OCI-M2 (cell line): ENCODE measurements at regions not wholly inside any gene's neighbourhood (a gene's known extent, or its start where the extent isn't known, plus 50 kb on each side); places are given as distances from the start of the nearest gene placed in this dataset.
A peak's percentile ranks its signal among the peaks of the same experiment; 100 is the strongest.

ENCODE experiments used
- DNase-seq: peaks from one replicate; lab custom pipeline; 2025; ENCODE audit not compliant: unreplicated experiment; lab: John Stamatoyannopoulos, UW

- DNase-seq: no peak
These were observed 664.5 kb upstream of the SALL1 start for GRCh38 chr16:51815523-51815922.

GRCh38 chr16:51814617-51815016, 663.5 kb upstream of the SALL1 start:
- DNase-seq: no peak

DNA sequence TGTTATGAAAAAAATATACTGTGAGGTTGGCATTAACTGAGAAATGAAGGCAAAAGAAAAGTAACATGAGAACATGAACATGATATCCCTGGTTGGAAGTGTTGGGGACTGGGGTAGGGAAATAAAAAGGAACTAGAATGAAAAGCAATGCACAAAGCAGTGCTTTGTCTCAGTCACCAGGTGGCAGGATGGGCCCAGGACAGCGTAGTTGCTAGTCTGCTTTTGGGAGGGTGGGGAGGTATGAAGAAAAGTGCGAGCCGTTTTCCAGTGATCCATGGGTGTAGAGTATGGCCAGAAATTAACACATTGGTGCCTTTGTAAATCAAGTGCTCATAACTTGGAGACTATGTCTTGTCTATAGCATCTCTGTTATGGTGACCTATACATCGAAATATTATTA, 662.5 kb upstream of the SALL1 start:
- DNase-seq: no peak

- DNase-seq: no peak
These were observed 661.9 kb upstream of the SALL1 start for GRCh38 chr16:51812945-51813344.

DNA sequence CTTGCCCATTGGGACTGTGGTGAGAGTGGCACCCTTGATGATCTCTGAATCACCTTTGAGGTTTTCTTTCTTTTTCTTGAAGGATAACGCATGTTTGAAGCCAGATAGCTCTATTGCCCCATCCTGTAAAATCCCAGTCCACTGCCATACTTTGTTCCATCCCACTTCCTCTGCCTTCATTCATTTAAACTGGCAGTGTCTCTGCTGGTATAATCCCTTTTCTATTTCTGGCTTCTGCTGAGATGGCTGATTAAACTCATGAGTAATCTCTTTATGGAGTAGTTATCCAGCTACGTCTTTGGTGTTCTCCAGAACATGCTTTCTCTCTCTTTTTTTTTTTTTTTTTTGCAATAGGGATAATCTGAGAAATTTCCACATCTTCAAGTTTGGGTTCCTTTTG, 656.5 kb upstream of the SALL1 start:
- DNase-seq: no peak

GRCh38 chr16:51801635-51802034, 650.6 kb upstream of the SALL1 start:
- DNase-seq: no peak

DNA sequence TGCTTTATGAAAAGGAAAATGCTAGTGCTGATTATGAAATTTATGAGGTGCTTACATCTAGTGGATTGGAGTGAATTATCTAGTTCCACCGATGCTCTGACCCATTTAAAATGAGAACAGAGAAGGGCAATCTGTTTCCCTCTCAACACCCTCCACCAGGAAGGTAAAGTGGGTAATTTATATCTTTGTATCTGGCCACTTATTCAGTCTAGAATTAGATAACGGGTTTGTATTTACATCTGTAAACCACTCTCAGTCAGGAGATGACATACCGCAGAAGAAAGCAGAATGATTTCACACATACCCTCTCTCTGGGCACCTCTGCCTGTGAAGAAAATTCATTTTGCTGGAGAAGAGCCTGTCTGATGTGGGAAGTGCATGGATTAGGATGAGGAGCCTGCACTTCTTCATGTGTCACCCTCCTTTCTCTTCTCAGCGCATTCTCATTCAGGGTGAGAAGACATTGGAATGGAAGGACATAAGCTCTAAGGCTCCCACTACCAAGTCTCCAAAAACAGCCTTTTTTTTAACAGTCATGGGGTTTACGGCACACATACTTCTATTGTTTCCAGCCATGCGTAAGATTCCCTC, 646.7 kb upstream of the SALL1 start:
- DNase-seq: no peak

DNA sequence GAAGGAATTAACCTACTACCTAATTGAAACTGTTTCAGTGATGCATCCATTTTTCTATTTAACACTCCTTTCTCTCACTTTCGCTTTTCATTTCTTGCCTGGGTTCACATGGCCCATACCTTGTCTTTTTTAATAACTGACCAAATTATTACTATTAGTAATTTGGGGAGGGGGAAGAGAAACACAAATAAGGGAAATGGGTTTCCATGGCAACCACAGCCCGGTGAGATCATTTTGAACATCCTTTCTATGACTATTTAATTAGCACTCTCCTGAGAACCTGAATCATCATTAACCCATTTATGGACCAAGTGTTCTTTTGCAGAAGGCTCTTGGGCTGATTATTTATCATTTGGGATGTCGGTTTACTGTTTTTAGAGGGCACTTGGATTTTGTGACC, 628.2 kb upstream of the SALL1 start:
- DNase-seq: no peak

GRCh38 chr16:51773071-51773890, 622.2 kb upstream of the SALL1 start:
- no peak for DNase-seq

DNA sequence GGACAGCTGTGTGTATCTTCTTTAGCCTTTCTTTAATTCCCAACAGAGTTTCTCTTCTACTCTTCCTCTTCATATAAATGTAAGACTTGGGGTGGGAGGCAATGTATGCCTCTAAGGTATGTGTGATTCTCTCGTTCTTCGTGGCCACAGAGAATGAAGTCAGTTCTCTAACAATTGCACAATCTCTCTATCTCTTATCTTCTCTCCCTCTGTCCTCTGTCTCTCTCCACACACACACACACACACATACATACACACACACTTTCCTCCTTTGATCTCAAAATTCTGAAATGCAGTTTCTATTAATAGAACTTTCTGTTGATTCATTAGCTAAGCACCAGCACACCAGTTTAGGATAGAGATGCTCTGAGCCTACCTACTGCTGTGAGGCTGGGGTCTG, 615.7 kb upstream of the SALL1 start:
- DNase-seq: no peak

- no peak for DNase-seq
These were observed 612.1 kb upstream of the SALL1 start for GRCh38 chr16:51763072-51763661.

DNA sequence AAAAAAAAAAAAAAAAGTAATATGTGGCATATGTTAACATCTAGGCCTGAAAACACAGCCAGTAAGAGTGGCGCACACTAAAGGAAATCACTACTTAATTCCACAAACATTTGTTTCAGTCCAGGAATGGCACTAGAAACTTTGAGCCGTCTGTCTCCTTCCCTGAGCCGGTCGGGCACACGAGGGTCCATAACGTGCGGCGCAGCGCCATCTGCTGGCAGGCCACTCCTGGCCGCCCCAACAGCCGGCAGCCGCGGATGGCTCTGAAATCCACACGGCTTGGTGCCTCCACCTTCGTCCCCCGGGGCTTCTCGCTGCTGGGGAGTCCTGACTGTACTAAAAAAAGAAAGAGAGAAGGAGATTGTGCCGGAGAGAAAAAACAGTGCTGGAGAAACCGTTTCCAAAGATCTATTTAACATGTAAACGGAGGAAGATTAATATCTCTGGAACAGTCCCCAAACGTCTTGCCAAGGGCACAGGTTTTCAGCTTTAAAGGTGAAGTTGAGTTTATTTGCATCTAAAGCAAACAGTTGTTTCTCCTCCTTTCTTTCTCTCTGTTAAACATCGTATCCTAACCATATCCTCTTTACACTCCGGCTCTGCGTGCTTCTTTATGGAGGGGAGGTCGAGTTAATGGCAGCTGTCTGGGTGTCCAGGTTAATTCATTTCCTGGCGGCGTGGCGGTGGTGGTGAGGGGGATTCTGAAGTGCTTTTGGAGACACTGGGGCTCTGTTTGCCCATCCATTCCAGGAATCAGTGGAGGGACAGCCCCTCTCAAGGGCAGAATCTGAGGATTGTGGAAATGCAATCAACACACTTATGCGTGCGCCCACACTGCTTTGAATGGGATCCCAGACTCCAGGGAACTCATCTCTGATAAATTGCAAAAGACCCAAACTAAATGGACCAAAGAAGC, 611.3 kb upstream of the SALL1 start:
- DNase-seq: peak; percentile 1

DNA sequence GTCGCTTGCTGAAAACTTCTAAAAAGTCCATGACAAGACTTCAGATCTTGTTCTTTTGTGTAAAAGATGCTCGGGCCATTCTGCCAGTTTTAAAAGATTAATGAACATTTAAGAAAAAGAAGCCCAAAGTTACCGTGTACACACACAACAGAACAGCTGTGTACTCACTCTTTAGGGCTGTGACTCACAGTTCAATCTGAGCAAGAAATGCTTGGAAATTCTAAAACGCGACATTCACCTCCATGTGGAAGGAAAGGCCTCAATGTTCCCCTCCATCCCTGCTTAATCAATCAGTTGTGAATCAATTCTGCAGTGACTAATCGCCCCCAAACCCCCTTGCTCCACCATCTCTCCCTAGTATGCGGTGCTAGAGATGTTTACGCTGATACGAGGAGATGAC, 609.9 kb upstream of the SALL1 start:
- no peak for DNase-seq

DNA sequence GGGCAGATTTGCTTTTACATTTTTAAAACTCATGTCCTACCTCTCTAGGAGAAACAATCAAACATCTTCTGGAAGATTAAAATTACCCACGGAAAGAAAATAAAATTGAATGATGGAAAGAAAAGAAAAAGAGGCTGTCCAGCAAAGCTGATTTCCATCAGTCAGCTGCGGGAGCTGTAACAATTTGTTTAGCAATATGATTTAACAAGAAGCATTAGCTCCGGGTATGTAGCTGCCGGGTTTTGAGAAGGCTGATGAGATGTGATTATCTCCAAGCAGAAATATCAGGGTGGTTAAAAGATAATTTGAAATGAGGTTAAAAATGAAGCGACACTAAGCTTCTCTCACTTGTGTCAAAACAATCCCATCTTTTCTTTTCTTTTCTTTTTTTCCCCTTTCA, 608.9 kb upstream of the SALL1 start:
- no peak for DNase-seq

- DNase-seq: no peak
These were observed 608.3 kb upstream of the SALL1 start for GRCh38 chr16:51759329-51759728.

DNA sequence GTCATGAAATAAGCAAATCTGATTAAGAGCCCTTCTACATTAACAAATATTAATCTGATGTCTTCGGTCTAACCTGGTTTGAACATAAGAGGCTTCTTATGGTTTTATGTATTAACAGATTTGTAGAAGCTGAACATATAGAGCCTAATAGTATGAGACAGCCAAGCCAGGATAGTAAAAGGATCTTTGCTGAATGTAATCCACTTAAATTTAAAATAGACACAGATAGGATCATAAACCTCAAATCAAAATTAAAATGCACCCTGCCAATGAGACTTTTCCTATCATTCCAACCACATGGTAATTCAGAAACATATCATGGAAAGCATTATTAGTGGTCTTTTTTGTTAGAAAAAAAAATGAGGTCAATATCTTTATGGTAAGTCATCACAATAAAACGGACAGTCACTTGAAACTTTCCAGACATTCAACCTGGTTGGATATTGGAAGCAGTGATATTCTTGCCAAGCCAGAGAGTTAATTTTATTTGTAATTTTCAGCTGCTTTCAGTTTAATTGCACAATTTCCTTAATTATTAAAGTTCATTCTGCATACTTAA, 606.9 kb upstream of the SALL1 start:
- no peak for DNase-seq

- no peak for DNase-seq
These were observed 606.4 kb upstream of the SALL1 start for GRCh38 chr16:51757505-51757904.

- no peak for DNase-seq
These were observed 606.0 kb upstream of the SALL1 start for GRCh38 chr16:51757124-51757470.

DNA sequence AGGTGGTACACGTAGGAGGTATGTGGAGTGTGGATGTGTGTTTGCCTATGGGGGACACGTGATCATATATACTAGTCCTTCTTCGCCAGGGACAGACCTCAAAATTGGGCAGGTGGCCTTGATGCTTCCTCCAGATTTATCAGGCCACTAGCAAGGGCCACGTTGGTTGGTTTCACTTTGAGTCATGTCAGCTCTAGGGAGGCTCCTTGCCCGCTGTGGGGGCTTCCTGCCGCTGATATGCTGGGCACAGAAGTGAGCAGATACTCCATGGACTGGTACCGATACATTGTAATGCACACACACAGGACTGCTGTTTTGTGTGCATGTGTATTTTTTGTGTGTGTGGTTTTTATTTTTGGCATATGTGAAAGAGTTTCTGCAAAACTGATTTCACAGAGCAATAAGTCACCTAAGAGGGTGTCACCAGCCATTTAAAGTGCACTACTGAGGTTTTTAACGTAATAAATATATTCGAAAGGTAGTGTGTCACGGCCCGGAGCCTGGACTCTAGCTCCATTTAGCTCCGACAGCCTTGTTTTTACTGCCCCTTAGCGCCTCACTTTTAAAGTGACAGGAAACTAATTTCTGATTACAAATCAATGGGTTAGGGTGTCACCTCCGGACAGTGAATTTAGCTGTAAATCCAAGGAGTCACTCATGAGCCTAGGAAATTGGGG, 605.5 kb upstream of the SALL1 start:
- DNase-seq: no peak

GRCh38 chr16:51755577-51756355, 604.7 kb upstream of the SALL1 start:
- no peak for DNase-seq
